ENCODE measurements at regions not wholly inside any gene's neighbourhood (a gene's known extent, or its start where the extent isn't known, plus 50 kb on each side); places are given as distances from the start of the nearest gene placed in this dataset.
"Not testable (repeated sequence)": the region's sequence is repeated elsewhere in the genome, so short reads cannot be mapped to it uniquely, and the experiment has no call there.

GRCh38 chr16:60792437-60792836 is 1243.8 kb downstream of the CDH8 start:
- no peak for DNase-seq (ENCODE audit: low spot score)

GRCh38 chr16:60788631-60789030 is 1247.6 kb downstream of the CDH8 start:
- no peak for DNase-seq (ENCODE audit: low spot score)

- no peak for DNase-seq (ENCODE audit: low spot score)
Observed at GRCh38 chr16:60776281-60776680, 1260.0 kb downstream of the CDH8 start.

- DNase-seq (ENCODE audit: low spot score): no peak
Observed at GRCh38 chr16:60771138-60771537, 1265.1 kb downstream of the CDH8 start.

- DNase-seq (ENCODE audit: low spot score): not testable (repeated sequence)
Observed at GRCh38 chr16:60770384-60770783, 1265.9 kb downstream of the CDH8 start.

GRCh38 chr16:60763869-60764268 is 1272.4 kb downstream of the CDH8 start:
- DNase-seq (ENCODE audit: low spot score): no peak

GRCh38 chr16:60755907-60756306 is 1280.3 kb downstream of the CDH8 start:
- DNase-seq (ENCODE audit: low spot score): no peak

- no peak for DNase-seq (ENCODE audit: low spot score)
Observed at GRCh38 chr16:60748366-60748765, 1287.9 kb downstream of the CDH8 start.

GRCh38 chr16:60744198-60744597 is 1292.0 kb downstream of the CDH8 start:
- no peak for DNase-seq (ENCODE audit: low spot score)

- DNase-seq (ENCODE audit: low spot score): no peak
Observed at GRCh38 chr16:60741810-60742209, 1294.4 kb downstream of the CDH8 start.

- DNase-seq (ENCODE audit: low spot score): no peak
Observed at GRCh38 chr16:60739737-60740683, 1296.2 kb downstream of the CDH8 start.

- DNase-seq (ENCODE audit: low spot score): no peak
Observed at GRCh38 chr16:60731329-60732050, 1304.7 kb downstream of the CDH8 start.

- DNase-seq (ENCODE audit: low spot score): no peak
Observed at GRCh38 chr16:60729051-60729450, 1307.2 kb downstream of the CDH8 start.

- no peak for DNase-seq (ENCODE audit: low spot score)
Observed at GRCh38 chr16:60727851-60728250, 1308.4 kb downstream of the CDH8 start.

- no peak for DNase-seq (ENCODE audit: low spot score)
Observed at GRCh38 chr16:60720060-60720459, 1316.2 kb downstream of the CDH8 start.

- no peak for DNase-seq (ENCODE audit: low spot score)
Observed at GRCh38 chr16:60717808-60718207, 1318.4 kb downstream of the CDH8 start.

- no peak for DNase-seq (ENCODE audit: low spot score)
Observed at GRCh38 chr16:60712144-60712543, 1324.1 kb downstream of the CDH8 start.

GRCh38 chr16:60704726-60705125 is 1331.5 kb downstream of the CDH8 start:
- no peak for DNase-seq (ENCODE audit: low spot score)

- DNase-seq (ENCODE audit: low spot score): no peak
Observed at GRCh38 chr16:60703096-60703495, 1333.1 kb downstream of the CDH8 start.

GRCh38 chr16:60686824-60687223 is 1349.4 kb downstream of the CDH8 start:
- no peak for DNase-seq (ENCODE audit: low spot score)

- no peak for DNase-seq (ENCODE audit: low spot score)
Observed at GRCh38 chr16:60684002-60684401, 1352.2 kb downstream of the CDH8 start.

- no peak for DNase-seq (ENCODE audit: low spot score)
Observed at GRCh38 chr16:60682219-60682618, 1354.0 kb downstream of the CDH8 start.

GRCh38 chr16:60681043-60681442 is 1355.2 kb downstream of the CDH8 start:
- DNase-seq (ENCODE audit: low spot score): no peak

All from D341Med (cell line).